Sigmoid colon (tissue), 4 donors: ENCODE measurements at regions not wholly inside any gene's neighbourhood (a gene's known extent, or its start where the extent isn't known, plus 50 kb on each side); places are given as distances from the start of the nearest gene placed in this dataset.

Experiments used
- EP300 ChIP-seq, 4 donors: sonication (generic); formaldehyde crosslinking; IDR thresholded peaks; one replicate each; pipeline ENCODE4 v1.6.1; 2017; ENCODE audit warnings: antibody characterized with exemption in 4 of 4
- POLR2A ChIP-seq, 2 donors: fragments of 450-650 bp; IDR thresholded peaks; one replicate each; pipeline ENCODE4 v1.6.1; 2016; ENCODE audit warnings: antibody characterized with exemption in 2 of 2, mild to moderate bottlenecking in 2 of 2, moderate library complexity in 2 of 2
- TF ChIP-seq, protein P1 (sequence below), 4 experiments: fragments of 450-650 bp in 3 of 4; fragments of 200-600 bp in 1 of 4; IDR thresholded peaks; one replicate each; pipeline ENCODE4 v1.5.1; 2016 to 2019; ENCODE audit warnings: antibody characterized with exemption in 4 of 4, mild to moderate bottlenecking in 3 of 4, moderate library complexity in 2 of 4

DNA sequence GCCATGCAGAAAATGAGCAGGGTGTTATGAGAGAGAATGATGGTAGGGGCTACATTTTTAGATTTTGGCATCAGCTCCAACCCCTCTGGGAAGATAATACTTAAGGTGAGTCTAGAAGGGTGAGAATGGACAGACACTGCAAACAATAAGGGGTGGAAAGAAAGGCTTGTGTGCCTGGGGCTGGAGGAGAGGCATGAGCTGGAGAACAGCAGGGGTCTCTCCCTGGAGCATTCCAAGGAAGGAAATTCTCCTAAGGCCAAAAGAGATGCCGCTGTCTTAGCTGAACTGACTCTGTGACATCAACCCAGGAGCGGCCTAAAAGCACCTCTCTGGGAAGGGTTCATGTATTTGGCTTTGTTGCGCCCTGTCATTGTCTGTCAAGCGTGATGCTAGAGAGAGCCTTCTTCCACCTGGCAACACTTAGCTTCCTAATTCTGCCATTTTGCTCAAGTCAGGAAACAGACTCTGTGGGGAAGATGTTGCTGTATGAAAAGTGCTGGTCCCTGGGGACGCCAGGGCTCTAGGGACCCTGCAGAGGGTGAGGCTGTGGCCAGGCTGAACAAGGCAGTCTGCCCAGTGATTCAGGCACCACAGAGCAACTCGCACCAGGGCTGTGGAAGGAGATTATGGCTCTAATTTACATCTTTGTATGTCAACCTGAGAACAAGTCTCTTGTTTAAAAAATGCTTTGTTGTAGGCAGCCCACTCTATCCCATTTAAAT, 225.7 kb downstream of the CBLN1 start:
- TF ChIP-seq, protein P1, sequence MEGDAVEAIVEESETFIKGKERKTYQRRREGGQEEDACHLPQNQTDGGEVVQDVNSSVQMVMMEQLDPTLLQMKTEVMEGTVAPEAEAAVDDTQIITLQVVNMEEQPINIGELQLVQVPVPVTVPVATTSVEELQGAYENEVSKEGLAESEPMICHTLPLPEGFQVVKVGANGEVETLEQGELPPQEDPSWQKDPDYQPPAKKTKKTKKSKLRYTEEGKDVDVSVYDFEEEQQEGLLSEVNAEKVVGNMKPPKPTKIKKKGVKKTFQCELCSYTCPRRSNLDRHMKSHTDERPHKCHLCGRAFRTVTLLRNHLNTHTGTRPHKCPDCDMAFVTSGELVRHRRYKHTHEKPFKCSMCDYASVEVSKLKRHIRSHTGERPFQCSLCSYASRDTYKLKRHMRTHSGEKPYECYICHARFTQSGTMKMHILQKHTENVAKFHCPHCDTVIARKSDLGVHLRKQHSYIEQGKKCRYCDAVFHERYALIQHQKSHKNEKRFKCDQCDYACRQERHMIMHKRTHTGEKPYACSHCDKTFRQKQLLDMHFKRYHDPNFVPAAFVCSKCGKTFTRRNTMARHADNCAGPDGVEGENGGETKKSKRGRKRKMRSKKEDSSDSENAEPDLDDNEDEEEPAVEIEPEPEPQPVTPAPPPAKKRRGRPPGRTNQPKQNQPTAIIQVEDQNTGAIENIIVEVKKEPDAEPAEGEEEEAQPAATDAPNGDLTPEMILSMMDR (IDR thresholded peaks at IDR 0.05), result no peak
- TF ChIP-seq EP300 (IDR thresholded peaks at IDR 0.05), result no peak
- no peak for TF ChIP-seq POLR2A (IDR thresholded peaks at IDR 0.05)
